GM23248 (cell line): ENCODE measurements at regions not wholly inside any gene's neighbourhood (a gene's known extent, or its start where the extent isn't known, plus 50 kb on each side); places are given as distances from the start of the nearest gene placed in this dataset.

Experiments used
- EZH2 ChIP-seq: fragments of 200-600 bp; sonication (generic); IDR thresholded peaks from 2 replicates; pipeline ENCODE4 v1.6.1; 2018; ENCODE audit warnings: antibody characterized with exemption, mild to moderate bottlenecking; ENCODE audit not compliant: insufficient read depth, poor library complexity, severe bottlenecking
- EZH2phosphoT487 ChIP-seq: fragments of 200-600 bp; sonication (generic); IDR thresholded peaks from 2 replicates; pipeline ENCODE4 v1.6.1; 2018; ENCODE audit warnings: antibody characterized with exemption, moderate library complexity, mild to moderate bottlenecking, low read depth; ENCODE audit not compliant: insufficient read depth

DNA sequence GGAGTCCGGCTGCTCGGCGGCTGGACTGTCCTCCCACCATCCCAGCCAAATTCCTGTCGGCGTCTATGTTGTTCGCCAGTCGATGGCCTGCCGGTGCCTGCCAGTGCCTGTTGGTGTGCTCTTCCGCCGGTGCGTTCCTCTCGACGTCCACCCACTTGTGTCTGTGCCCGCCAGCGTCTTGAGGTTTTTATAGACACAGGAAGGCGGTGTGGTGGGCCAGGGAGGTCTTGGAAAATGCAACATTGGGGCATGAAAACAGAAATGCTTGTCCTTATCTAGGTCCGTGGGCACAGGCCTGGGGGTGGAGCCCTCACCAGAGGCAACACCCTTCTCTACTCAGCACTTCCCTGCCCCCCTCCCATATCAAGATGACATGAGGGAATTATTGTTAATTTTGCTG is 167.8 kb downstream of the IRF8 start:
- TF ChIP-seq EZH2phosphoT487 (no peak), EZH2 (no peak)
